Stimulated activated CD8-positive, alpha-beta memory T cell treated with anti-CD3 and anti-CD28 coated beads, Interleukin-2, amount 100 ng/mL, for 1 hour (primary cell): ENCODE measurements at regions not wholly inside any gene's neighbourhood (a gene's known extent, or its start where the extent isn't known, plus 50 kb on each side); places are given as distances from the start of the nearest gene placed in this dataset.

ENCODE experiments used
- DNase-seq, 2 donors: peaks; one replicate each; pipeline ENCODE4 v3.0.0-alpha.2; 2020; ENCODE audit warnings: low read depth in 2 of 2

DNA sequence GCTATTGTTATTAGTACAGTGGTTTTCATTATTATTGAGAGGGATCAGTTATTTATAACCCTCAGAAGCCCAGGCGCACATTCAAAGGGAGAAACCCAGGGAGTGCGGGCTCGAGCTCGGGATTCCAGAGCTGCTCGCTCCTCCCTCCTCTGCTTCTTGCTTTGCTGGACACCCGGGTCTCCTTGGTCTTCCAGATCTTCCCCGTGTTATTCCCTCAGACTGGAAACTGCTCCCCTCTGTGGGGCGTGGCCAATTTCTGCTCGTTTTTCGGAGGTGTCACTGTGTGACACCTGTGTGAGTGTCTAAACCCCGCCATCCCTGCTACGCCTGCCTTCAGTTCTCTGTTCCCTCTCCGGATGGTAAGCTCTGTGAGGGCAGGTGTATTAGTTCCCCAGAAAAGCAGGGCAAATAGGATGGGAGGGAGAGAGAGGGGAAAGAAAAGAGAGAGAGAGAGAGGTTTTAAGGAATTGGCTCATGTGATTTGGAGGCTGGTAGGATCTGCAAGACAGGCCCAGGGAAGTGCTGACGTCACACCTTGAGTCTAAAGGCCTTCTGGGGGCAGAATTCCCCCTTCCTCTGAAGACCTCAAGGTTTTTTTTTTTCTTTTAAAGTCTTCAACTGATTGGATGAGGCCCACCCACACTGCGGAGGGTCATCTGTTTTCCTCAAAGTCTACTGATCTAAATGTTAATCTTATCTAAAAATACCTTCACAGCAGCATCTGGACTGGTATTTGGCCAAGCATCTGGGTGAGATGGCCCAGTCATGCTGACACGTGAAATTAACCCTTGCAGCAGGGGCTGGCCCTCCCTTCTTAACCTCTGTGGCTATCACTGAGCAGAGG is 457.3 kb upstream of the ID2 start:
- DNase-seq: no peak

DNA sequence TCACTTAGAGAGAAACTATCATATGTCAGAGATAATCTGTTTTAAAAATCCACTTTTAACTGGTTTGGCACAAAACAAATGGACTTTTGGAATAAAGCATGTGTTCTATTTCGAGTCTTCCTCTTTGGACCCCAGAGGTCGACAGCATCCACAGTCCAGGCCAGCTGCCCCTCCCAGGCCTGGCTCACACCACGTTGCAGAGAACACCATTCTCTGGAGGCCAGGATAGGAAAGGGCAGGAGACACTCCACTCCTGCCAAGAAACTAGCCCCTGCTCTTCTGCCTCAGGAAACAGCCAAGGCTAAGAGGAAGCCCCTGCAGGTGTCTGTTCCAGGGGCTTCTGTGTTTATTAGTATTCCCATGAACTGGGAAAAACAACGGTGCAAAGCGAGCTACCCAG is 456.6 kb upstream of the ID2 start:
- no peak for DNase-seq

DNA sequence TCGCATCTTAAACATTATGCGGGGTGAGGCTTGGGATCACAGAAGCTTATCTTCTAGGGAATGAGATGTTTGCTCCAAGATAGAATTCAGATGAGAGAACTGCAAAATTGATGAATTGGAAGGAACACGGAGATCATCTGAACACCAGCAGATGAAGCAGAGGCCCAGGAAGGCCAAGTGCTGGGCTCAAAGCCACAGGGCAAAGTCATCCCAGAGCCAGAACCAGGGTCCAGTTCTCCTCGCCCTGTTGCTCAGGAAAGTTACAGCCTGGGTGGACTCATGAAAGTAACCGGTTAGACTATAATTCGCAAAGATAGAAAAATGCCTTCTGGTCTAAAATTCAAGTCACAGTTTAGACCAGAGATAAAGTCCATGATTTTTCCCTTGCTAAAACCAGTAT is 456.1 kb upstream of the ID2 start:
- DNase-seq: no peak

DNA sequence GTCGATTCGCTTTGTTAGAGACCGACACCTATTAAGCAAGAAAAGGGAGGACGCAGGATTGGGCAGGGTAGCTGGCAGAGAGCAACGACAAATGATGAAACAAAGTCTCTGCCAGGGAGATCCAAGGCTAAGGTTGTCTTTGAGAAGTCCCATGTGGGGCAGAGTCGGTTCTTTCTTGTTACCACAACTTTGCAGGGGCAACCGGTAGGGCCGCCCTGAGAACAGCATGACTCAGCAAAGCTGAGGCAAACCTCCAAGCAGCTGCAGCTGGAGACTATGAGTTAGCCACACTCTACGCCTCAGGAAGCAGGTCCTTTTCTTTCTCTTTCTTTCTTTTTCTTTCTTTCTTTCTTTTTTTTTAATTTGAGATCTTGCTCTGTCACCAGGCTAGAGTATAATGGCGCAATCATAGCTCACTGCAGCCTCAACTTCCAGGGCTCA is 452.3 kb upstream of the ID2 start:
- peak in 1 of 2 donors; percentile 20 for DNase-seq

DNA sequence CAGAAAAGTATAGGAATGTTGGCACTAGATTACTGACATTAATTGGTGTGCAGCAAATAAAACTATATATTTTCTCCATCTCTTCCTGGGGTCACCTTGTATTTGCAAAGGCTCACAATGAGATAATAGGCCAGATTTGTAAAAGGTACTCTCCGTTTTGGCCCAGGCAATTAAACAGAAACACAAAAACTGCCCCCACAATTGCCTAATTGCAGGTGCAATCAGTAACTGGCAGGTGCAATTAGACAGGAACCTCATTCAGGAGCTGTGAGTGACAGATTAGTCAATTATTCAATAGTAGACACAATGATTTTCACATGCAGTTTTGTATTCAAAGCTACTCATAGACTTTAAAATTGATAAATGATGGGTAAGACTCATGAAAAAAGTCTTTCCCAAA is 451.4 kb upstream of the ID2 start:
- DNase-seq: no peak

DNA sequence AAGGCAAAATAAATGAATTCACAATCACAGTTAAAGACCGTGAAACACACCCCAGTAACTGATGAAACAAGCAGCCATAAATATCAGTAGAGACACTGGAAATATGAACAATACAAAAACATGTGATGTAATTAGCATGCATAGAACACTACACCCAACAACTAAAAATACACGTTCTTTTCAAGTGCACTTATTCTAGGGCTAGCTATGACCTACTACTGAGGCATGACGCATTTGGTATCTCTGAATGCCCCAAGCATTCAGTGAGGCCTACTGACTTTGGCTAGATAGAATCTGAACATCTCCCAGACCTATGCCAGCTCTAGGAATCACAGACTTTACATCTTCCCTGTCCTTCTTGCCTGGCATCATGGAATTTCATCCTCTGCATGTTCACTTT is 450.0 kb upstream of the ID2 start:
- no peak for DNase-seq

DNA sequence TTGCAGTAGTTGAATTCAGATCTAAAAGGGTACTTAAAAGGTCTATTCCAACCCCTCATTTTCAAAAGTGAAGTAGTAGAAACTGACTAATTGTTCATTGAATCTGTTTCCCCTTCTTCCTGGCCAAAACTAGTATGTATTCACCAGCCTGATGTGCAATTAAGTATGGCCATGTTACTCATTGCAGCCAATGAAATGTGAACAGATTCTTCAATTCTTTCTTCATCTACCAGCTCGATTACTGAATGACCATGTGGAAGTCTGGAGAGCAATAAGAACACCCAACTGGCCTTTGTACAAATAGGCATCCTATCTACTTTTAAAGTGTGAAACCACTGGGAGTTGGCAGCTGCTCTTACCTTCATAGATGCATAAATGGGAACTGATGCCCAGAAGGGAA is 449.0 kb upstream of the ID2 start:
- no peak for DNase-seq

DNA sequence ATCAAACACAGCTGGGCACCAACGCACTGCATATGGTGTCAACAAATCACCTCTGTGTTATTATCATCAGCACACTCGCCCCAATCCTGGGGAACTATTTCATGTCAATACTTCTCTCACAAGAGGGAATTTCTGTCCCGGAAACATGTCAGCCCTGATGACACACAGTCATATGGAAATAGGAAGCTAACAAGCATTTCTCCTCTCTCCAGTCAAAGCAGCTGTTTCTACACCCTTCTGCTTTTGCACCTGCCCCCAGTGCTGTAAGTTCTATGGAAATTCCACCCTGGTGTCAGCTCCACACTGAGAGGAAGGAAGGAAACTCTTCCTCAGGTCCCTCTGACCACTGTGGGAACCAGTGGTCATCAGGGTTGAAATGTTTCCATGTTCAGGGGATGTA is 447.6 kb upstream of the ID2 start:
- no peak for DNase-seq

DNA sequence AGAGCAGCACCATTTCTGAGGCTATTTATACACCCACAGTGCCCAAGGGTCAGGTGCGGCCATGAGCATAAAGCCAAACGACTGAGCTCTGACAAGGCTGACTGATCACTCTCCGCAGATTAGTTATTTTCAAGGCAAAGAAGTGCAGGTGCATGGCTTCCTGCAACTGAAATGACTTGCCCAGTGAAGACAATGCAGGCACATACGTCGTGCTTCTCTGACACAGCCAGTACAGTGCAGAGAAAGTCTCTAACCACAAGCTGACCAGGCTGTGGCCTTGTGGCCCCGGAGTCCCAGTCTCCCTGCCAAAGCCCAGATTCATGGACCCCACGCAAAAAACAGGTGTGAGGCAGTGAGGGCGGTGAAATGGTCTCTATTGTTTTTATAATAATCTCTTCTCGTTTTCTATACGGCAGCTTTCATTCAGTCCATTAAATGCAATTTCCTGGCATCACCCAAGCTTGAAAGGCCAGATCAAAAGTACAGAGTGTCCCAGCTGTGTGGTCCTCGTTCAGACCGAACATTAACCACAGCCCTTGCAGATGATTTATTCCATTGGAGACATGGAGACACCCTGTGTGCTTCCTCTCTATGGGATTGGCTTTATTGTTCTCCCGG is 447.0 kb upstream of the ID2 start:
- DNase-seq: no peak

DNA sequence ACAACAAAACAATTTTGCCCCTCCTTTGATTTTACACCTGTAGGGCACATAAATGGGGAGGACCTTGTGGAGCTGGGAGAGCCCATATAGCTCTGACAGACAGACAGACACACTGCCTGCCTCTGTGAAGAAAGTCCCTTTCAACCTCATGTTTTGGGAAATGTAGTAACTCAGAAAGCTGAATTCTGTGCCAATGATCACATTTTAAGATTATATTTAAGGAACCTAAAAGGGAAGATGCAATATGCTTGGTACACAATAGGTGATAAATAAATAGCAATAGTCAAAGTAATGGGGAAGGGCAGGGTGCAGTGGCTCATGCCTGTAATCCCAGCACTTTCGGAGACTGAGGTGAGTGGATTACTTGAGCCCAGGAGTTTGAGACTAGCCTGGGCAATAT is 446.4 kb upstream of the ID2 start:
- no peak for DNase-seq

DNA sequence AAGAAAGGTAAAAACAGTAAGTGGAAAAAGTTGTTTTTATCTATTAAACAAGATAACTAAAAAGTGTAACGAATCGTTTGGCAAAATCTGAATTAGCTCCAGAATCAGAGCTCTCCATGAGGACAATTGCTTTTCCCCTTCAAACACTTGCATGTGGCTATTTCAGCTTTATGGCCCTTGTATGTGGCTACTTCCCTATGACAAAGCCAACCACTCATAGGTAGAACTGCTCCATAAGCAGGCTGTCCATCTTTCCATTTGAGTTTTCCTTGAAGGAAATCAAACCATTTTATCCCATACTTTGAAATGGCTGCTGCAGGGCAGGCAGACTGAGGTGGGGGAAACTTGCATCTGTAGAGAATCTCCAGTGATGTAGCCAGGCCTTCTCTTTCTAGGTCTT is 445.5 kb upstream of the ID2 start:
- no peak for DNase-seq

DNA sequence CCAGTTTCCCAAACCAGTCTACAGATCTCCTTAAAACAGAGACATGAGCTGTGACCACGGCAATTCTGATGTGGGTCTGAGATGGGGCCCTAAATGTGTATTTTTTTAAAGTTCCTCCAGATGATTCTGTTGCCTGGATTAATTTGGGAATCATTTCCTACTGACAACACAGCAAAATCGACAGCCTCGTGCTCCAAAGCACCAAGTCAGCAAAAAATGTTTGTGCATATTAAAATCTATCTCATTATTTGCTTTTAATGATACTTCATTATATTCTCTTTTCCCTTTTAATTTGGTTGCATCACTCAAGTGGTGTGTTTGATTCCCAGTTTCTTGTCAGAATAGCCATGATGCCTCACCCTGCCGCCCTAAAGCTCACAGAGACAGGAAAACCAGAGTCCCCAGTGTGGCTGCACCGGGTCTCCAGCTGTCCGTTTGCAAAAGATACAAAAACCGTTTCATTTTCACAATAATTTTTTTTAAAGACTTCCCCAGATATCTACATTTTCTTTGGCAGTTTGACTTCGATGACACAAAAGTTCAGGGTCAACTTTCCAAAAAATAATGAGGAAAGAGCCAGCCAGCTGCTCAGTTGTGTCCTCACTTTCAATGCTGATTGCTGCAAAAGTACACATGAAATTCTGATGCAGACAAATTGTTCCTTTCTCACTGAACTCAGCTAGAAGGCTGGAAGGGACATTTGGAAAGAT is 443.2 kb upstream of the ID2 start:
- DNase-seq: no peak

DNA sequence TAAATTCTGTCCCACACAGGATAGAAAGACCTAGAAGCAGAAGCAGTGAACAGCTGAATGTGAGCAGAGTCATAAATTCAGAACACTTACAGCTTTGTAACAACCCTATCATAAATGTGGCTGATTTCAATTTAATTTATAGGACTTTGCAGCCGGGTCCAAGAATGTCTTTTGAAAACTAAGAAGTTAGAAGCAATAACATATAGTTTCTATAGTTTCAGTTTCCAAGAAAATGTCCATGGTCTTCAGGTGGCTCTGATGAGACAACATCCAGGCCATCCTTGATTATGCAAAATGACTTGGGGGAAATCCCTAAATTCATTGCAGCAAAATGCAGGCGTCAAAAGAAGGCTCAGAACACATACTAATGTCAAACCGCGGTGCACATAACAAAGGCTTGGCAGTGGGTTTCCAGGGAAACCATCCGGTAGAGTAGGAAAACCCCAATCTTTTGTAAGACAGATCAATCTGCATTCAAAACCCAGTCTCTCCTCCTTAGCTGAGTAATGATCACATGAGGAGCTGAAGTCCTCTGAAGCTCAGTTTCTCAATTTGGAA is 442.2 kb upstream of the ID2 start:
- no peak for DNase-seq

DNA sequence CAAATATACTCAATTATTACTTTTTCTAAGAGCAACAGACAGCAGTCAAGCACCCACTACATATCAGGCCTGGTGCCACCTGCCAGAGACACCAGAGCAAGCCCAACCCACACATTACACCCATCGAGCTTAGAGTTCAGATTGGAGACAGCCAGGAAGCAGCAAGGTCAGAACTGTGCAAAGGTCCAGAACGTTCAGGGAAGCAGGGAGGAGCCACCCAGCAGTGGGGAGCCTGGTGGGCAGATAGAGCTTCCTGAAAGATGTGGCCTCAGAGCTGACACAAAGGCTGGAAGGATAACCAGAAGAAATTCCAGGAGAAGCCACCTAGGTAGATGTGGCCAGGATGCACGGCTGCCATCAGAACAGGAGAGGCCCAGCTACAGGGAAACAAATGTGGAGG is 440.5 kb upstream of the ID2 start:
- no peak for DNase-seq

DNA sequence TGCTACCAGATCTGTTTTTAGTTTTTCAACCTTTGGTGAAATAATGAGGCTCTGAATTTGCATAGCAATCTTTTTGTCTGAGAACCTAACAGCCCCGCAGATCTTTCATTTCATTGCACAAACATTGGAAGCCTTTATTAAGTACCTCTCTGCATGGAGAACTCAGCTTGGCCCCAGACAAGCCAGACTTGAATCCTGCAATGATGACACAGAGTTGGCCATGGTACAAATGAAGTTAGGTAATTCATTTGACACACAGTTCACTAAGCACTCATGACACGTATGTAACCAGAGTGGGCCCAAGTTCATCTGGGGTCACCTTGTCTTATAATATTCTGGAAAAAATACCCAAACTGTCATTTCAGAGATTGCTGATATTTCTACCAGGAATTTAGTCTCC is 439.1 kb upstream of the ID2 start:
- no peak for DNase-seq

DNA sequence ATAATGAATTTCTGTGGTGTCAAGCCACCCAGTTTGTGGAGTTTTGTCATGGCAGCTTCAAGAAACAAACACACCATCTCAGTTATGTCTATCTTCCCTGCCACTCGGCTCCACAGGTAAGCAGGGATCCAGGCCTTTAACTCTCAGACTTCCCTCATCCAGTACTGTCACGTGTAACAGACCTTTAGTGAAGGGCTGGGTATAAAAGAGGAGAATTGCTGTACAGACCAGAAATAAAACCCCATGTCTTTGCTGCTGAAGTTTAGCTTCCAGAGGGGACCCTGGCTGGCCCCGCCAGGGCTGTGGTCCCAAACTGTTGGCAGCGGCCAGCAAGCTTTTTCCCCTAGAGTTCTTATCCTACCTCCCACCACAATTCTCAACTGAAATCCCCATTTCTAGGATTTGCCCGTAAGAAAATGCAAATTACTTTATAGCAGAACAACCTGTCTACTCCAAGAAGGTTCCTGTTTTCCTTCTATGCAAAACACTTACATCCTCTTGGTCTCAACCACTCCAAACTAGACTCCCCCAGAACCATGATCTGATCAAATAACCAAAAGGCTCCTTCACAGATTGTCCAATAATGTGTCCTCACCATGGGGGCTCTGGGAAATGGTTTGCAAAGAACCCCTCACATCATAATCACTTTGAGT is 438.0 kb upstream of the ID2 start:
- no peak for DNase-seq

DNA sequence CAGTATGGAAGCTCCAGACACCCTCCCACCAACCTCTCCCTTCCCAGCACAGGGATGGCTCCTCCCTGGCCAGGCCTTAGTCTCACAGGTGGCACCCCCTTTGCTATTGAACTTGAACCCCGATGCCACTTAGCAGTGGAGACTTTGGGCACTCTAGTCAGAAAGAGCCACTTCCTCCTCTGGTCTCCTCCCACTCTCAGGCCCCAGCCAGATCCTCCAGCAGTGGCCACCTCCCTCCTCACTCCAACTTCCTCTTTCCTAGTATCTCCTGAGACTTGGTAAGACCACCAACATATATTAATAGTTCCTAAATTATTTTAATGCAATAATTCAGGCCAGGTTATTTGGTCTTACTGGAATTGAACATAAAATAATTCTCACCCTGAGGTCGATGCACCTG is 437.2 kb upstream of the ID2 start:
- no peak for DNase-seq

DNA sequence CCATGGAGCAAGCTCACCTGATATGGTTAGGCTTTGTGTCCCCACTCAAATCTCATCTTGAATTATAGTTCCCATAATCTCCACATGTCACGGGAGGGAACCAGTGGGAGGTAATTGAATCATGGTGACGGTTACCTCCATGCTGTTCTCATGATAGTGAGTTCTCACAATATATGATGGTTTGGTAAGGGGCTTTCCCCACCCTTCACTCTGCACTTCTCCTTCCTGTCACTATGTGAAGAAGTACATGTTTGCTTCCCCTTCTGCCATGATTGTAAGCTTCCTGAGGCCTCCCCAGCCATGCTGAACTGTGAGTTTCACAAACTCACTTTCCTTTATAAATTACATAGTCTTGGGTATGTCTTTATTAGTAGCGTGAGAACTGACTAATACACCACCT is 435.7 kb upstream of the ID2 start:
- DNase-seq: no peak

DNA sequence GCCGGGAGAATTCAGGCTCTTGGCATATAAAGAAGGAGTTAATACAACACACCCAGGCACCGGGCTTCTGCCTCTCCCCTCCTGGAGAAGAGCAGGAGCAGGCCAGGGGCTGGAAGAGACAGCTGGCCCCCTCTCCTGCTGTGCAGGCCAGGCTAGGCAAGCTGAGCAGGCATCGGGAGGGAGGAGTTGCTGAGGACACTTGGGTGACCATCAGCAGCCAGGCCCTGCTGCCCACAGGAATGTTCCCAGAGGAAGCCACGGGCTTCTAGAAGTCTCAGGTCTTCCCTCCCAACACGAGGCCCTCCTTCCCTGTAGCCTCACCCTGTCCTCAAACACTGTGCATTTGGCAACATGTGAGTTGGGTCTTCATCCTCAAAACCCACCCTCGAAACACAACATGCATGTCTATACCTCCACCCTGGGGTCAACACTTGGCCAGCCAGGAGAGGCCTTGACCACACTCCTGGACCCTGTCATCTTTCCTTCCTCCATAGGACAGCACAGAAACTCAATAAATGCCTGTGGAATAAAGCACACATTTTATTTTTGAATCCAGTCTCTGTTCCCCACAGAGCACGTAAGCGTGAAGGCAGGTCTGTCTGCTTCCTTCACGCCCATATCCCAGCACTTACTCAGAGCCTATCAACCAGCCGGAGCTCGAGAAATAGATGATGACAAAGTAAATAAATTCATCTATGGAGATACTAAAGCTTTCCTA is 433.8 kb upstream of the ID2 start:
- DNase-seq: no peak

DNA sequence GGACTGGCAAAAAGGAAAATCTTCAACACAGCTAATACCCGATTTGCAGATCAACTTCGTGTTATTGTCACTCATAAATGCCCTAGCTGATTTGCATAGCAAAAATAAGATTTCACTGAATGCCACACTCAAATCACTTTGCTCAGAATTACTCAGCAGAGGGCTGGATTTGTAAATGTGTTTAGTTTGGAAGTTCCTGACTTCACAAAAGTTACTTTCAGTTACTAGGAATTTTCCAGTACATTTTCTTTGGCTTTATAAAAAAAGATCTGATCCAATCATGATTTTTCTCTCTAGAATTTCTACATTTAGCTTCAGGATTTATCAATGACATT is 433.3 kb upstream of the ID2 start:
- DNase-seq: no peak

DNA sequence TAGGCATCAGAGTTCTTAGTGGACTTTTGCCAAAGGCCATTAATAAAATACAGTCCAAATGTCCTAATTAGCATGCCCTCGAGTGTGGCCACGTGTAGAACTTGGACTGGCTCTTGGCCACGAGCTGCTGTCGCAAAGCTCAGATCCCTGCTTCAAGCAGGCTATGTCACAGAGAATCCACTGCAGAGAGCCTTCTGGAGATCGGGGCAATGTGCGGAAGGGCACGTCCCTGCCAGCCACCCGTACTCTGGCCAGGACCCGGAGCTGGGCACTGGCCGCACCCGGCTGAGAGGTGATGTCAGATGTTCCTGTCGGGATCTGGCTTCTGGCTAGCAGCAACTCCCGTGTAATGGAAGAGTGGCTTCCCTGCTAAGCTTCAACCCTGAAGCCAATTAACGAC is 432.7 kb upstream of the ID2 start:
- no peak for DNase-seq

DNA sequence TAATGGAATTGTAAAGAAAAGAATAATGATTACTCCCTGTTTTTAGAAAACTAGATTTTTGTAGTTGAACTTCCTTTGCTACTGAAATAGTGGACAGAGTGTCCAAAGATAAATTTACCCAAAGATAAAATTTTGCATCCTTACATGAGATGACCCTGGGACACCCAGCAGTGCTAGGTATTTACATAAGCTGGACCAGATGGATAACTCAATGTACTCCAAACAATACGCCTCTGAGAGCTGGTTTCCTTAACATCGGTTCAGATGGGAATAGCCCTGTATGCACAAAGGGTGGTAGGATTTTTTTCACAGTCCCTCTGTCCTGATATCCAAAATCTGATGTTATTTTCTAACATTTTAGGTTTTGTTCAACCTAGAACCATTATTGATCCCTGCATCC is 432.1 kb upstream of the ID2 start:
- DNase-seq: no peak
